ENCODE measurements at regions not wholly inside any gene's neighbourhood (a gene's known extent, or its start where the extent isn't known, plus 50 kb on each side); places are given as distances from the start of the nearest gene placed in this dataset.

GRCh38 chr2:200161458-200161857, 145.0 kb upstream of the SPATS2L start:
- no peak for TF ChIP-seq POLR2AphosphoS5 (IDR thresholded peaks at IDR 0.05; ENCODE audit: low read depth)
- TF ChIP-seq, protein P1, sequence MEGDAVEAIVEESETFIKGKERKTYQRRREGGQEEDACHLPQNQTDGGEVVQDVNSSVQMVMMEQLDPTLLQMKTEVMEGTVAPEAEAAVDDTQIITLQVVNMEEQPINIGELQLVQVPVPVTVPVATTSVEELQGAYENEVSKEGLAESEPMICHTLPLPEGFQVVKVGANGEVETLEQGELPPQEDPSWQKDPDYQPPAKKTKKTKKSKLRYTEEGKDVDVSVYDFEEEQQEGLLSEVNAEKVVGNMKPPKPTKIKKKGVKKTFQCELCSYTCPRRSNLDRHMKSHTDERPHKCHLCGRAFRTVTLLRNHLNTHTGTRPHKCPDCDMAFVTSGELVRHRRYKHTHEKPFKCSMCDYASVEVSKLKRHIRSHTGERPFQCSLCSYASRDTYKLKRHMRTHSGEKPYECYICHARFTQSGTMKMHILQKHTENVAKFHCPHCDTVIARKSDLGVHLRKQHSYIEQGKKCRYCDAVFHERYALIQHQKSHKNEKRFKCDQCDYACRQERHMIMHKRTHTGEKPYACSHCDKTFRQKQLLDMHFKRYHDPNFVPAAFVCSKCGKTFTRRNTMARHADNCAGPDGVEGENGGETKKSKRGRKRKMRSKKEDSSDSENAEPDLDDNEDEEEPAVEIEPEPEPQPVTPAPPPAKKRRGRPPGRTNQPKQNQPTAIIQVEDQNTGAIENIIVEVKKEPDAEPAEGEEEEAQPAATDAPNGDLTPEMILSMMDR (IDR thresholded peaks at IDR 0.05; ENCODE audit: insufficient read depth, low read length) = no peak
- no peak for TF ChIP-seq REST (IDR thresholded peaks at IDR 0.05; ENCODE audit: insufficient replicate concordance, low read depth)
- TF ChIP-seq GABPA (IDR thresholded peaks at IDR 0.05; ENCODE audit: low read depth) = no peak

Data from HL-60 (cell line).